ENCODE measurements at regions not wholly inside any gene's neighbourhood (a gene's known extent, or its start where the extent isn't known, plus 50 kb on each side); places are given as distances from the start of the nearest gene placed in this dataset.

DNA sequence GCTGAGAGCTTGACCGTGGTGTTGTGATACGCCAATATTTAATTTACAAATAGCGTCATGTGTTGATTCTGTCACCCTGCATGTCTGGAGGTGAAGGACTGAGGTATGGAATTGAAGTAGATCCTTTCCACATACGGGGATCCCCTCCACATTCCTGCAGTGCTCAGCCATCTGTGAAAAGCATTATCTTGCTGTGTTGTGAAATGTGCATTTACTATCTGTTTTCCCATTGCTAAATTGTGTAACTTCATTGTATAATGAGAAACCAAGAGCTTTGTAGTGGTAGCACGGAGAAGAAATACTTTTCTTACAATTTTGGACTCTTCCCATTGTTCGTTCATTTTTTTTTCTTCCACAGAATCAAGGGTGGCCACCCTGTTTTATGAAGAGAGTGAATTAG, 577.3 kb upstream of the ZP4 start:
- no peaks in the 10 kb centered on the region for H3K9me3 ChIP-seq (ENCODE audit: control insufficient read depth in 4 of 4, low read length in 3 of 4)
- H3K36me3 ChIP-seq (ENCODE audit: control insufficient read depth in 4 of 4, insufficient read depth in 3 of 4, low read depth in 1 of 4, low read length in 3 of 4) = no peaks in the 10 kb centered on the region
- H3K27ac ChIP-seq (ENCODE audit: low read depth in 1 of 2, low read length in 2 of 2) = no peak overlapping the region
- no peak overlapping the region for H3K9ac ChIP-seq (ENCODE audit: low read depth in 1 of 2, low read length in 2 of 2)
- no peaks in the 10 kb centered on the region for H3K27me3 ChIP-seq (ENCODE audit: control insufficient read depth in 4 of 4, insufficient read depth in 4 of 4, low read length in 3 of 4)
- TF ChIP-seq ATF3 (IDR thresholded peaks at IDR 0.05) = no peak
- TF ChIP-seq, protein P1, sequence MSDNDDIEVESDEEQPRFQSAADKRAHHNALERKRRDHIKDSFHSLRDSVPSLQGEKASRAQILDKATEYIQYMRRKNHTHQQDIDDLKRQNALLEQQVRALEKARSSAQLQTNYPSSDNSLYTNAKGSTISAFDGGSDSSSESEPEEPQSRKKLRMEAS (IDR thresholded peaks at IDR 0.05) = no peak
- no peak for DNase-seq (ENCODE audit: low spot score)
- 79% methylated on average over 6 of the region's 6 CpGs for WGBS
- no peak overlapping the region for H3K4me3 ChIP-seq (ENCODE audit: low read depth in 1 of 3, low read length in 3 of 3)
- no peaks in the 10 kb centered on the region for H3K4me1 ChIP-seq (ENCODE audit: control insufficient read depth in 4 of 4, insufficient read depth in 4 of 4, low read length in 3 of 4)

DNA sequence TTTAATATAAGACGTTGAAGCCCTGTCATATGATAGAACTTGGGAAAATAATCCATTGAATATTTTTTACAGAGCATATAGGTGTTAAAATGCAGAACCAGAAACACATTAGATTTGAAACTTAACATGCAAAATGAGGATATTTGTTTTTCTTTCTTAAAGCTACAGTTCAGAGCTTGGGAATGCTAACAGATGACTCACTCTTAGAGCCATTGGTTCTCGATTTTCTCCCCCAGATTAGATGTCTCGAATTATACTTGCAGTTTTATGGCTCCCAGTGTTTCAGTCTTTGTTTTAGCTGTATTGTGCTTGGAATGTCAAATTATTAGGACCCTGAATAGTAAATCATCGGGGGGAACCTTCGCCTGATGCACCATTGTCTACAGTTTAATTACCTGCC, 575.7 kb upstream of the ZP4 start:
- no peak overlapping the region for H3K4me3 ChIP-seq (ENCODE audit: low read depth in 1 of 3, low read length in 3 of 3)
- no peak overlapping the region for H3K27ac ChIP-seq (ENCODE audit: low read depth in 1 of 2, low read length in 2 of 2)
- peaks cover 0 to 3% (median 0%) of the 10 kb centered on the region in 4 donors for H3K27me3 ChIP-seq (ENCODE audit: control insufficient read depth in 4 of 4, insufficient read depth in 4 of 4, low read length in 3 of 4)
- DNase-seq (ENCODE audit: low spot score) = no peak
- H3K4me1 ChIP-seq (ENCODE audit: control insufficient read depth in 4 of 4, insufficient read depth in 4 of 4, low read length in 3 of 4) = no peaks in the 10 kb centered on the region
- TF ChIP-seq NR2F2 (IDR thresholded peaks at IDR 0.05) = no peak
- no peak for TF ChIP-seq TAF1 (conservative IDR thresholded peaks at IDR 0.05)
- no peak for TF ChIP-seq GABPA (IDR thresholded peaks at IDR 0.05 in 1 of 2, conservative IDR thresholded peaks at IDR 0.05 in 1 of 2)
- TF ChIP-seq, protein P2, sequence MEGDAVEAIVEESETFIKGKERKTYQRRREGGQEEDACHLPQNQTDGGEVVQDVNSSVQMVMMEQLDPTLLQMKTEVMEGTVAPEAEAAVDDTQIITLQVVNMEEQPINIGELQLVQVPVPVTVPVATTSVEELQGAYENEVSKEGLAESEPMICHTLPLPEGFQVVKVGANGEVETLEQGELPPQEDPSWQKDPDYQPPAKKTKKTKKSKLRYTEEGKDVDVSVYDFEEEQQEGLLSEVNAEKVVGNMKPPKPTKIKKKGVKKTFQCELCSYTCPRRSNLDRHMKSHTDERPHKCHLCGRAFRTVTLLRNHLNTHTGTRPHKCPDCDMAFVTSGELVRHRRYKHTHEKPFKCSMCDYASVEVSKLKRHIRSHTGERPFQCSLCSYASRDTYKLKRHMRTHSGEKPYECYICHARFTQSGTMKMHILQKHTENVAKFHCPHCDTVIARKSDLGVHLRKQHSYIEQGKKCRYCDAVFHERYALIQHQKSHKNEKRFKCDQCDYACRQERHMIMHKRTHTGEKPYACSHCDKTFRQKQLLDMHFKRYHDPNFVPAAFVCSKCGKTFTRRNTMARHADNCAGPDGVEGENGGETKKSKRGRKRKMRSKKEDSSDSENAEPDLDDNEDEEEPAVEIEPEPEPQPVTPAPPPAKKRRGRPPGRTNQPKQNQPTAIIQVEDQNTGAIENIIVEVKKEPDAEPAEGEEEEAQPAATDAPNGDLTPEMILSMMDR (IDR thresholded peaks at IDR 0.05; ENCODE audit: low read depth, low read length, missing input control) = no peak
- no peak for TF ChIP-seq RAD21 (IDR thresholded peaks at IDR 0.05)
- TF ChIP-seq RXRA (IDR thresholded peaks at IDR 0.05) = no peak
- no peak for TF ChIP-seq JUND (IDR thresholded peaks at IDR 0.05)
- H3K36me3 ChIP-seq (ENCODE audit: control insufficient read depth in 4 of 4, insufficient read depth in 3 of 4, low read depth in 1 of 4, low read length in 3 of 4) = no peaks in the 10 kb centered on the region
- WGBS = 80% methylated on average over 5 of the region's 5 CpGs
- no peaks in the 10 kb centered on the region for H3K9me3 ChIP-seq (ENCODE audit: control insufficient read depth in 4 of 4, low read length in 3 of 4)
- H3K9ac ChIP-seq (ENCODE audit: low read depth in 1 of 2, low read length in 2 of 2) = no peak overlapping the region

GRCh38 chr1:238465449-238465848, 574.7 kb upstream of the ZP4 start:
- no peak overlapping the region for H3K4me3 ChIP-seq (ENCODE audit: low read depth in 1 of 3, low read length in 3 of 3)
- no peak overlapping the region for H3K27ac ChIP-seq (ENCODE audit: low read depth in 1 of 2, low read length in 2 of 2)
- H3K4me1 ChIP-seq (ENCODE audit: control insufficient read depth in 4 of 4, insufficient read depth in 4 of 4, low read length in 3 of 4) = no peaks in the 10 kb centered on the region
- H3K9me3 ChIP-seq (ENCODE audit: control insufficient read depth in 4 of 4, low read length in 3 of 4) = no peaks in the 10 kb centered on the region
- H3K27me3 ChIP-seq (ENCODE audit: control insufficient read depth in 4 of 4, insufficient read depth in 4 of 4, low read length in 3 of 4) = peaks cover 0 to 3% (median 0%) of the 10 kb centered on the region in 4 donors
- 72% methylated on average over 3 of the region's 3 CpGs for WGBS
- no peak for DNase-seq (ENCODE audit: low spot score)
- no peak overlapping the region for H3K9ac ChIP-seq (ENCODE audit: low read depth in 1 of 2, low read length in 2 of 2)
- H3K36me3 ChIP-seq (ENCODE audit: control insufficient read depth in 4 of 4, insufficient read depth in 3 of 4, low read depth in 1 of 4, low read length in 3 of 4) = no peaks in the 10 kb centered on the region
- no peak for TF ChIP-seq NR2F2 (IDR thresholded peaks at IDR 0.05)
- TF ChIP-seq HNF4A (conservative IDR thresholded peaks at IDR 0.05) = no peak
- no peak for TF ChIP-seq RXRA (IDR thresholded peaks at IDR 0.05)
- TF ChIP-seq RAD21 (IDR thresholded peaks at IDR 0.05) = no peak
- TF ChIP-seq, protein P2 (IDR thresholded peaks at IDR 0.05; ENCODE audit: low read depth, low read length, missing input control) = no peak
- TF ChIP-seq EGR1 (IDR thresholded peaks at IDR 0.05; ENCODE audit: low read depth in 2 of 2) = no peak
- no peak for TF ChIP-seq TAF1 (conservative IDR thresholded peaks at IDR 0.05)
- no peak for TF ChIP-seq HNF4G (IDR thresholded peaks at IDR 0.05)
- no peak for TF ChIP-seq ATF3 (IDR thresholded peaks at IDR 0.05)
- TF ChIP-seq FOXA1 (IDR thresholded peaks at IDR 0.05) = no peak
- TF ChIP-seq JUND (IDR thresholded peaks at IDR 0.05) = no peak
- no peak for TF ChIP-seq FOXA2 (IDR thresholded peaks at IDR 0.05)
- no peak for TF ChIP-seq REST (IDR thresholded peaks at IDR 0.05)
- TF ChIP-seq YY1 (IDR thresholded peaks at IDR 0.05) = no peak
- no peak for TF ChIP-seq SP1 (IDR thresholded peaks at IDR 0.05)
- no peak for TF ChIP-seq ZBTB33 (IDR thresholded peaks at IDR 0.05)
